LoVo (cell line): ENCODE measurements at regions not wholly inside any gene's neighbourhood (a gene's known extent, or its start where the extent isn't known, plus 50 kb on each side); places are given as distances from the start of the nearest gene placed in this dataset.
"Not testable (repeated sequence)": the region's sequence is repeated elsewhere in the genome, so short reads cannot be mapped to it uniquely, and the experiment has no call there.

Source experiments
- DNase-seq: peaks from one replicate; pipeline ENCODE4 v3.0.0-alpha.2; 2016; ENCODE audit warnings: low spot score

GRCh38 chr1:60916199-60916598 is 166.2 kb upstream of the NFIA start:
- DNase-seq, result no peak

- no peak for DNase-seq
Observed at GRCh38 chr1:60915441-60915840, 166.9 kb upstream of the NFIA start.

- DNase-seq, result no peak
Observed at GRCh38 chr1:60914982-60915381, 167.4 kb upstream of the NFIA start.

- not testable (repeated sequence) for DNase-seq
Observed at GRCh38 chr1:60913708-60914107, 168.7 kb upstream of the NFIA start.

- no peak for DNase-seq
Observed at GRCh38 chr1:60913039-60913438, 169.3 kb upstream of the NFIA start.

GRCh38 chr1:60911966-60912697 is 170.2 kb upstream of the NFIA start:
- DNase-seq, result no peak

- DNase-seq, result no peak
Observed at GRCh38 chr1:60908159-60908558, 174.2 kb upstream of the NFIA start.

GRCh38 chr1:60906526-60906925 is 175.8 kb upstream of the NFIA start:
- no peak for DNase-seq

- no peak for DNase-seq
Observed at GRCh38 chr1:60906039-60906438, 176.3 kb upstream of the NFIA start.

- DNase-seq, result peak; percentile 11
Observed at GRCh38 chr1:60904099-60904851, 178.1 kb upstream of the NFIA start.

- DNase-seq, result no peak
Observed at GRCh38 chr1:60903591-60903990, 178.8 kb upstream of the NFIA start.

GRCh38 chr1:60899464-60899863 is 182.9 kb upstream of the NFIA start:
- DNase-seq, result no peak

- DNase-seq, result no peak
Observed at GRCh38 chr1:60898987-60899386, 183.4 kb upstream of the NFIA start.

GRCh38 chr1:60898413-60898812 is 183.9 kb upstream of the NFIA start:
- no peak for DNase-seq

GRCh38 chr1:60896701-60897363 is 185.5 kb upstream of the NFIA start:
- DNase-seq, result no peak

- DNase-seq, result no peak
Observed at GRCh38 chr1:60895701-60896100, 186.7 kb upstream of the NFIA start.

- DNase-seq, result no peak
Observed at GRCh38 chr1:60895252-60895651, 187.1 kb upstream of the NFIA start.

- DNase-seq, result no peak
Observed at GRCh38 chr1:60894741-60895140, 187.6 kb upstream of the NFIA start.

- no peak for DNase-seq
Observed at GRCh38 chr1:60894130-60894529, 188.2 kb upstream of the NFIA start.

GRCh38 chr1:60893136-60893930 is 189.0 kb upstream of the NFIA start:
- DNase-seq, result no peak

GRCh38 chr1:60891765-60892164 is 190.6 kb upstream of the NFIA start:
- DNase-seq, result no peak

- DNase-seq, result no peak
Observed at GRCh38 chr1:60891281-60891680, 191.1 kb upstream of the NFIA start.
